ENCODE measurements at regions not wholly inside any gene's neighbourhood (a gene's known extent, or its start where the extent isn't known, plus 50 kb on each side); places are given as distances from the start of the nearest gene placed in this dataset.

DNA sequence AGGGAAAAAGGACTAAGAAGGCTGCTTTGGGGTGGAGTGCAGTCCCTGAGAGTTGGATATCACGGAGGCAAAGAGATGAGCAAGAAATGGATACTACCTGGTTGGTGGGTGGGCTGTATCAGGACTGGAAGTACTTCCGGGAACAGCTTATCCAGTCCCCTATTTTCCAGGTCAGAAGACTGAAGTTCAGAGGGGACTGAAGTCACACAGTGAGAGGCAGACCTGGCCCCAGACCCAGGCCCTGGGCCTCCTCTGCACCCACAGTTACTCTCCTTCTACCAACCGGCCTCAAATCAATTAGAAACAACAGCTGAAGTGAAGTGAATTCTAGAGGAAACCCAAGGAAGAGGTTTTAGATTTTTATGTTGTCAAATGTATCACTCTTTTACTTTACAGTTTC lies 93.6 kb upstream of the ALDH1B1 start:
- no peak overlapping the region for H3K27ac ChIP-seq (ENCODE audit: low read length)
- H3K4me3 ChIP-seq (ENCODE audit: low read length): no peak overlapping the region
- no peak for ATAC-seq
- no peaks in the 10 kb centered on the region for H3K9me3 ChIP-seq (ENCODE audit: low read length)
- no peaks in the 10 kb centered on the region for H3K79me2 ChIP-seq (ENCODE audit: low read length)
- H3F3A ChIP-seq (ENCODE audit: low read length, unreplicated experiment): no peaks in the 10 kb centered on the region
- intact Hi-C loops (cut with micrococcal nuclease): no loop called here
- H3K9me2 ChIP-seq (replicated peaks; ENCODE audit: low read length): no peaks in the 10 kb centered on the region
- DNase-seq: no peak
- H4K20me1 ChIP-seq (ENCODE audit: low read length): no peaks in the 10 kb centered on the region
- no peaks in the 10 kb centered on the region for H3K4me1 ChIP-seq (ENCODE audit: insufficient read depth, low read length)
- H2AFZ ChIP-seq (ENCODE audit: low read length): no peak overlapping the region
- POLR2A ChIA-PET (ENCODE audit: unreplicated experiment): no interaction called here
- no peaks in the 10 kb centered on the region for H3K36me3 ChIP-seq (ENCODE audit: low read depth, low read length)
- BruUV-seq (replicated peaks): no TSS peak
- TF ChIP-seq, protein P1, sequence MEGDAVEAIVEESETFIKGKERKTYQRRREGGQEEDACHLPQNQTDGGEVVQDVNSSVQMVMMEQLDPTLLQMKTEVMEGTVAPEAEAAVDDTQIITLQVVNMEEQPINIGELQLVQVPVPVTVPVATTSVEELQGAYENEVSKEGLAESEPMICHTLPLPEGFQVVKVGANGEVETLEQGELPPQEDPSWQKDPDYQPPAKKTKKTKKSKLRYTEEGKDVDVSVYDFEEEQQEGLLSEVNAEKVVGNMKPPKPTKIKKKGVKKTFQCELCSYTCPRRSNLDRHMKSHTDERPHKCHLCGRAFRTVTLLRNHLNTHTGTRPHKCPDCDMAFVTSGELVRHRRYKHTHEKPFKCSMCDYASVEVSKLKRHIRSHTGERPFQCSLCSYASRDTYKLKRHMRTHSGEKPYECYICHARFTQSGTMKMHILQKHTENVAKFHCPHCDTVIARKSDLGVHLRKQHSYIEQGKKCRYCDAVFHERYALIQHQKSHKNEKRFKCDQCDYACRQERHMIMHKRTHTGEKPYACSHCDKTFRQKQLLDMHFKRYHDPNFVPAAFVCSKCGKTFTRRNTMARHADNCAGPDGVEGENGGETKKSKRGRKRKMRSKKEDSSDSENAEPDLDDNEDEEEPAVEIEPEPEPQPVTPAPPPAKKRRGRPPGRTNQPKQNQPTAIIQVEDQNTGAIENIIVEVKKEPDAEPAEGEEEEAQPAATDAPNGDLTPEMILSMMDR (conservative IDR thresholded peaks at IDR 0.05; ENCODE audit: low read depth, low read length): no peak
- TF ChIP-seq EZH2 (IDR thresholded peaks at IDR 0.05; ENCODE audit: low read length, unreplicated experiment): no peak
- no peak for TF ChIP-seq EZH2phosphoT487 (IDR thresholded peaks at IDR 0.05; ENCODE audit: borderline replicate concordance, low read length)
- CTCF ChIA-PET: no interaction called here
- H3K9ac ChIP-seq (ENCODE audit: low read length): no peak overlapping the region
- H3K4me2 ChIP-seq (ENCODE audit: low read length): no peak overlapping the region
- no peaks in the 10 kb centered on the region for H3K27me3 ChIP-seq (ENCODE audit: low read length)

DNA sequence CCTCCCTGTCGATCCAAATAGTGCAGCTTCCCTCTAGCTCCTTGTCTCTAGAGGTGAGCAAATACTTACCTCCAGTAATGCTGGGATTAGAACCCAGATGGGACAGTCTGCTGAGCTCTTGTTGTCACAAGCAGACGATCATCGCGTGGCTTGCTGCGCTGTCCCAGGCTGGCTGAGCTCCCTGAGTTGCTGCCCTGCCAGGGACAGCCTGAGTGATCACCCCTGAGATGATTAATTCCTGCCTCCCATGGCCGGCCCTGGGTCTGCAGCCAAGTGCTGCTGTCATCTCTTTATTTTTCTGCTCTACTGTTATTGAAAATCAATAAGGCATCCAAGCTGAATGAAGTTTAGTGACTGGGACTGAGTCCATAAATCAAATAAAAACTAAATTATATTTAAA lies 94.0 kb upstream of the ALDH1B1 start:
- POLR2A ChIA-PET (ENCODE audit: unreplicated experiment): no interaction called here

DNA sequence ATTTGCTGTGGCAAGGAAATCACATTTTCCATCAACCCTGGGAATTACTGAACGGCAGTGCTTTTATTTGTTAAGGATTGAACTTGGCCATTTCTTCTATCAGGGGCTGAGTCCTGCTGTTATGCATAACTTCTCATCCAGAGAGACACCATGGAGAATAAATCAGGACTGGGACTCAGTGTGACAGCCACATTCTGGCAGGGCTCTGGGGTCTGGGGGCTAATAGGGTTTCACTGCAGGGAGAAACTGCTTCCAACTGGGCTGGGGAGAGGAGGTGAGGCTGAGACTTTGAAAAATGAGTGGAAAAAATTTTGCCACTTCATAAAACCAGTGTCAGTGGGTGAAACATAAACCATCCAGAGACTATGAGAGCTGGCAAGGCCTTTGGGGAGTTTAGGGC lies 95.7 kb upstream of the ALDH1B1 start:
- Histone ChIP-seq H3F3A (ENCODE audit: low read length, unreplicated experiment) (no peaks in the 10 kb centered on the region), H3K27ac (ENCODE audit: low read length) (no peak overlapping the region), H3K4me3 (ENCODE audit: low read length) (no peak overlapping the region), H3K4me2 (ENCODE audit: low read length) (no peak overlapping the region), H3K27me3 (ENCODE audit: low read length) (no peaks in the 10 kb centered on the region), H3K9me3 (ENCODE audit: low read length) (no peaks in the 10 kb centered on the region), H3K9ac (ENCODE audit: low read length) (no peak overlapping the region), H3K36me3 (ENCODE audit: low read depth, low read length) (no peaks in the 10 kb centered on the region), H4K20me1 (ENCODE audit: low read length) (no peaks in the 10 kb centered on the region), H3K79me2 (ENCODE audit: low read length) (no peaks in the 10 kb centered on the region), H3K4me1 (ENCODE audit: insufficient read depth, low read length) (no peaks in the 10 kb centered on the region), H2AFZ (ENCODE audit: low read length) (no peak overlapping the region), H3K9me2 (replicated peaks; ENCODE audit: low read length) (no peaks in the 10 kb centered on the region)
- ChIA-PET POLR2A (ENCODE audit: unreplicated experiment) (no interaction called here), CTCF (no interaction called here)
- TF ChIP-seq EZH2 (IDR thresholded peaks at IDR 0.05; ENCODE audit: low read length, unreplicated experiment) (no peak), EZH2phosphoT487 (IDR thresholded peaks at IDR 0.05; ENCODE audit: borderline replicate concordance, low read length) (no peak)
- TF ChIP-seq, protein P1 (conservative IDR thresholded peaks at IDR 0.05; ENCODE audit: low read depth, low read length): no peak
- intact Hi-C loops (cut with micrococcal nuclease): no loop called here
- BruUV-seq (replicated peaks): no TSS peak
- DNase-seq: no peak
- ATAC-seq: no peak

More for the DNA sequence above, 94.0 kb upstream of the ALDH1B1 start:
- no peaks in the 10 kb centered on the region for H3K4me1 ChIP-seq (ENCODE audit: insufficient read depth, low read length)
- no peaks in the 10 kb centered on the region for H3K36me3 ChIP-seq (ENCODE audit: low read depth, low read length)
- intact Hi-C loops (cut with micrococcal nuclease): no loop called here
- H3K4me3 ChIP-seq (ENCODE audit: low read length): no peak overlapping the region
- no peaks in the 10 kb centered on the region for H3F3A ChIP-seq (ENCODE audit: low read length, unreplicated experiment)
- H3K9me2 ChIP-seq (replicated peaks; ENCODE audit: low read length): no peaks in the 10 kb centered on the region
- CTCF ChIA-PET: no interaction called here
- no peaks in the 10 kb centered on the region for H3K9me3 ChIP-seq (ENCODE audit: low read length)
- no peaks in the 10 kb centered on the region for H4K20me1 ChIP-seq (ENCODE audit: low read length)
- H3K9ac ChIP-seq (ENCODE audit: low read length): no peak overlapping the region
- H3K4me2 ChIP-seq (ENCODE audit: low read length): no peak overlapping the region
- H2AFZ ChIP-seq (ENCODE audit: low read length): no peak overlapping the region
- no peaks in the 10 kb centered on the region for H3K27me3 ChIP-seq (ENCODE audit: low read length)
- TF ChIP-seq, protein P1 (conservative IDR thresholded peaks at IDR 0.05; ENCODE audit: low read depth, low read length): no peak
- TF ChIP-seq EZH2phosphoT487 (IDR thresholded peaks at IDR 0.05; ENCODE audit: borderline replicate concordance, low read length) (no peak), EZH2 (IDR thresholded peaks at IDR 0.05; ENCODE audit: low read length, unreplicated experiment) (no peak)
- ATAC-seq (no peak), DNase-seq (no peak)
- BruUV-seq (replicated peaks): no TSS peak
- H3K79me2 ChIP-seq (ENCODE audit: low read length): no peaks in the 10 kb centered on the region
- H3K27ac ChIP-seq (ENCODE audit: low read length): no peak overlapping the region

All from PC-3 (cell line).